SK-N-SH (cell line): ENCODE measurements at regions not wholly inside any gene's neighbourhood (a gene's known extent, or its start where the extent isn't known, plus 50 kb on each side); places are given as distances from the start of the nearest gene placed in this dataset.

Source experiments
- CTCF ChIA-PET: fragments of 300-600, 350-600 bp; formaldehyde crosslinking; extraction: SDS; loops from one replicate; lab custom pipeline; 2021; lab: Yijun Ruan, JAX
- POLR2A ChIA-PET: fragments of 350-600 bp; sonication (Branson Sonifier 250); formaldehyde crosslinking; extraction: SDS; loops from one replicate; lab custom pipeline; 2020; ENCODE audit warnings: antibody characterized with exemption, inconsistent platforms; lab: Yijun Ruan, JAX
- DNase-seq: peaks from one replicate; pipeline ENCODE4 v3.0.0; 2012
- H2AFZ ChIP-seq: fragments of 200-600 bp; sonication (generic); 2 replicates; pipeline ENCODE4 v1.8.1; 2016; ENCODE audit warnings: antibody characterized with exemption, mild to moderate bottlenecking, low read depth
- H3F3A ChIP-seq: fragments of 200-600 bp; sonication (generic); replicated peaks from 2 replicates; pipeline ENCODE3; 2016; ENCODE audit warnings: antibody characterized with exemption, mild to moderate bottlenecking; ENCODE audit not compliant: insufficient read depth
- H3K27ac ChIP-seq, 2 experiments: fragments of 200-500 bp in 1 of 2; fragments of 200-600 bp in 1 of 2; sonication (Bioruptor generic) in 1 of 2; sonication (generic), shearing (Covaris generic) in 1 of 2; 2 replicates each; pipeline versions ENCODE4 v1.5.1 to v1.6.1; 2014 to 2016; ENCODE audit warnings: low read depth in 2 of 2, inconsistent platforms in 1 of 2, low read length in 1 of 2, mild to moderate bottlenecking in 1 of 2, mixed read lengths in 1 of 2
- H3K27me3 ChIP-seq: fragments of 200-600 bp; sonication (generic), shearing (Covaris generic); 2 replicates; pipeline ENCODE4 v1.6.1; 2016; ENCODE audit warnings: mixed run types; ENCODE audit not compliant: insufficient read depth
- H3K36me3 ChIP-seq, 2 experiments: fragments of 200-500 bp in 1 of 2; fragments of 200-600 bp in 1 of 2; sonication (Bioruptor generic) in 1 of 2; sonication (generic) in 1 of 2; replicated peaks in 1 of 2; 2 replicates each; pipeline versions ENCODE3 to v1.5.1; 2014 to 2016; ENCODE audit warnings: low read length in 1 of 2, mild to moderate bottlenecking in 1 of 2; ENCODE audit not compliant: insufficient read depth in 2 of 2, control insufficient read depth in 1 of 2
- H3K4me1 ChIP-seq, 2 experiments: fragments of 200-500 bp in 1 of 2; fragments of 200-600 bp in 1 of 2; sonication (Bioruptor generic) in 1 of 2; sonication (generic), shearing (Covaris generic) in 1 of 2; 2 replicates each; pipeline versions ENCODE4 v1.5.1 to v1.6.1; 2014 to 2016; ENCODE audit warnings: low read depth in 1 of 2, low read length in 1 of 2, mixed run types in 1 of 2; ENCODE audit not compliant: insufficient read depth in 2 of 2, control insufficient read depth in 1 of 2
- H3K4me2 ChIP-seq: fragments of 200-600 bp; sonication (generic), shearing (Covaris generic); 2 replicates; pipeline ENCODE4 v1.6.1; 2017; ENCODE audit warnings: mixed run types
- H3K4me3 ChIP-seq, 2 experiments: fragments of 200-500 bp in 1 of 2; fragments of 200-600 bp in 1 of 2; sonication (Bioruptor generic) in 1 of 2; sonication (generic), shearing (Covaris generic) in 1 of 2; 2 replicates each; pipeline versions ENCODE4 v1.5.1 to v1.8.1; 2014 to 2016; ENCODE audit warnings: low read depth in 2 of 2, inconsistent platforms in 1 of 2, low read length in 1 of 2, mild to moderate bottlenecking in 1 of 2, mixed read lengths in 1 of 2, moderate library complexity in 1 of 2
- H3K79me2 ChIP-seq: fragments of 200-600 bp; sonication (generic); 2 replicates; pipeline ENCODE4 v1.8.1; 2017; ENCODE audit warnings: mild to moderate bottlenecking; ENCODE audit not compliant: insufficient read depth
- H3K9ac ChIP-seq: fragments of 200-600 bp; sonication (generic); 2 replicates; pipeline ENCODE4 v1.6.1; 2017; ENCODE audit warnings: mixed run types
- H3K9me2 ChIP-seq: fragments of 200-600 bp; sonication (generic); 2 replicates; pipeline ENCODE4 v1.6.1; 2017; ENCODE audit warnings: mixed run types
- H3K9me3 ChIP-seq: fragments of 200-600 bp; sonication (generic); 2 replicates; pipeline ENCODE4 v1.6.1; 2017; ENCODE audit warnings: mixed run types, mild to moderate bottlenecking, moderate library complexity
- H4K20me1 ChIP-seq: fragments of 200-600 bp; sonication (generic); 2 replicates; pipeline ENCODE4 v1.6.1; 2017; ENCODE audit warnings: mild to moderate bottlenecking, mixed run types; ENCODE audit not compliant: insufficient read depth
- ELF1 ChIP-seq: IDR thresholded peaks from 2 replicates; pipeline ENCODE4 v1.4.0; 2012
- FOSL2 ChIP-seq: IDR thresholded peaks from 2 replicates; pipeline ENCODE4 v1.4.0; 2012; ENCODE audit warnings: low read depth, mild to moderate bottlenecking, moderate library complexity, borderline replicate concordance
- FOXJ3 ChIP-seq: sonication (generic); formaldehyde crosslinking; IDR thresholded peaks from 2 replicates; pipeline ENCODE4 v1.5.1; 2020; ENCODE audit warnings: mild to moderate bottlenecking, missing genetic modification reagents
- FOXM1 ChIP-seq: IDR thresholded peaks from 2 replicates; pipeline ENCODE4 v1.4.0; 2012; ENCODE audit warnings: low read depth, mild to moderate bottlenecking
- GATA2 ChIP-seq: sonication (generic); formaldehyde crosslinking; IDR thresholded peaks from 2 replicates; pipeline ENCODE4 v1.5.0; 2020; ENCODE audit warnings: mild to moderate bottlenecking, missing genetic modification reagents
- MAX ChIP-seq: IDR thresholded peaks from 2 replicates; pipeline ENCODE4 v1.4.0; 2012; ENCODE audit warnings: low read depth
- NFIC ChIP-seq: IDR thresholded peaks from 2 replicates; pipeline ENCODE4 v1.4.0; 2012; ENCODE audit warnings: borderline replicate concordance
- NRF1 ChIP-seq: IDR thresholded peaks from 2 replicates; pipeline ENCODE4 v1.6.1; 2012; ENCODE audit warnings: low read depth, mild to moderate bottlenecking, low read length
- POLR2AphosphoS5 ChIP-seq: IDR thresholded peaks from 2 replicates; pipeline ENCODE4 v1.6.1; 2012; ENCODE audit warnings: low read depth, low read length
- RAD21 ChIP-seq: IDR thresholded peaks from 2 replicates; pipeline ENCODE4 v1.6.1; 2012; ENCODE audit warnings: mild to moderate bottlenecking, low read length
- RCOR1 ChIP-seq: fragments of 150-350 bp; IDR thresholded peaks from 2 replicates; pipeline ENCODE4 v1.6.1; 2017; ENCODE audit warnings: antibody characterized with exemption, low read length
- RFX5 ChIP-seq: IDR thresholded peaks from 2 replicates; pipeline ENCODE4 v1.6.1; 2012; ENCODE audit warnings: mild to moderate bottlenecking, improper control_type of control experiment, low read length
- SIN3A ChIP-seq: IDR thresholded peaks from 2 replicates; pipeline ENCODE4 v1.6.1; 2012; ENCODE audit warnings: low read depth, mild to moderate bottlenecking, low read length, moderate library complexity, borderline replicate concordance
- SMC3 ChIP-seq: IDR thresholded peaks from 2 replicates; pipeline ENCODE4 v1.6.1; 2012; ENCODE audit warnings: low read depth, low read length, improper control_type of control experiment
- TAF1 ChIP-seq: IDR thresholded peaks from 2 replicates; pipeline ENCODE4 v1.6.1; 2012; ENCODE audit warnings: low read depth, mild to moderate bottlenecking, low read length, moderate library complexity, borderline replicate concordance
- TCF12 ChIP-seq: IDR thresholded peaks from 2 replicates; pipeline ENCODE4 v1.4.0; 2012
- TEAD4 ChIP-seq: IDR thresholded peaks from 2 replicates; pipeline ENCODE4 v1.4.0; 2012; ENCODE audit warnings: mild to moderate bottlenecking, borderline replicate concordance; ENCODE audit not compliant: insufficient read depth
- USF1 ChIP-seq: IDR thresholded peaks from 2 replicates; pipeline ENCODE4 v1.4.0; 2012; ENCODE audit warnings: low read depth, borderline replicate concordance
- USF2 ChIP-seq: fragments of 150-350 bp; IDR thresholded peaks from 2 replicates; pipeline ENCODE4 v1.6.1; 2017; ENCODE audit warnings: antibody characterized with exemption, low read length, low read depth, borderline replicate concordance
- YY1 ChIP-seq: IDR thresholded peaks from 2 replicates; pipeline ENCODE4 v1.4.0; 2012; ENCODE audit warnings: low read depth, mild to moderate bottlenecking
- ZBTB33 ChIP-seq: IDR thresholded peaks from 2 replicates; pipeline ENCODE4 v1.4.0; 2012; ENCODE audit warnings: low read depth, borderline replicate concordance
- WGBS: methylation state at CpG from one replicate; pipeline ENCODE4 v1.1.6; 2017; ENCODE audit warnings: low lambda C conversion rate; 5-methylcytosine and 5-hydroxymethylcytosine counted together

- ChIA-PET CTCF (interaction anchor here (0.9 kb wide), 1 partner anchor 10 kb away, joined by 3 read pairs; no protein-coding TSS in a partner anchor), POLR2A (no interaction called here)
- no peaks in the 10 kb centered on the region for H3K27me3 ChIP-seq
- TF ChIP-seq POLR2AphosphoS5 (no peak), TEAD4 (no peak), FOSL2 (no peak), NFIC (no peak), SMC3 (no peak), ELF1 (no peak), TCF12 (no peak), GATA2 (CRISPR knock-in tag) (no peak), RCOR1 (no peak), RFX5 (no peak), MAX (no peak), NRF1 (no peak), FOXJ3 (CRISPR knock-in tag) (no peak)
- no peak overlapping the region for H3K9ac ChIP-seq
- DNase-seq = no peak
- H3F3A ChIP-seq = no peaks in the 10 kb centered on the region
- H4K20me1 ChIP-seq = no peaks in the 10 kb centered on the region
- WGBS = 12% methylated on average over 1 of the region's 1 CpG
- no peak overlapping the region for H2AFZ ChIP-seq
- H3K27ac ChIP-seq = no peak overlapping the region
- no peaks in the 10 kb centered on the region for H3K9me3 ChIP-seq
- no peaks in the 10 kb centered on the region for H3K9me2 ChIP-seq
- no peaks in the 10 kb centered on the region for H3K79me2 ChIP-seq
- no peak overlapping the region for H3K4me2 ChIP-seq
- H3K4me3 ChIP-seq = no peak overlapping the region
- H3K4me1 ChIP-seq = no peaks in the 10 kb centered on the region
- no peaks in the 10 kb centered on the region for H3K36me3 ChIP-seq
These were observed 142.7 kb upstream of the DPPA4 start for GRCh38 chr3:109480014-109480413.

- H3K9ac ChIP-seq = no peak overlapping the region
- POLR2A ChIA-PET = no interaction called here
- no peak overlapping the region for H3K4me3 ChIP-seq
- 60% methylated on average over 1 of the region's 1 CpG for WGBS
- H3K27me3 ChIP-seq = no peaks in the 10 kb centered on the region
- no peak overlapping the region for H3K27ac ChIP-seq
- H3K9me3 ChIP-seq = no peaks in the 10 kb centered on the region
- no peak overlapping the region for H2AFZ ChIP-seq
- H3F3A ChIP-seq = no peaks in the 10 kb centered on the region
- H4K20me1 ChIP-seq = no peaks in the 10 kb centered on the region
- no peaks in the 10 kb centered on the region for H3K9me2 ChIP-seq
- TF ChIP-seq RAD21 = no peak
- TF ChIP-seq SIN3A = no peak
- no peak for TF ChIP-seq USF1
- TF ChIP-seq ELF1 = no peak
- TF ChIP-seq TEAD4 = no peak
- no peak for TF ChIP-seq RCOR1
- TF ChIP-seq TAF1 = no peak
- no peak for TF ChIP-seq ZBTB33
- no peak for TF ChIP-seq FOXM1
- TF ChIP-seq POLR2AphosphoS5 = no peak
- TF ChIP-seq RFX5 = no peak
- TF ChIP-seq YY1 = no peak
- TF ChIP-seq USF2 = no peak
- no peak overlapping the region for H3K4me2 ChIP-seq
- H3K36me3 ChIP-seq = no peaks in the 10 kb centered on the region
- DNase-seq = no peak
- H3K4me1 ChIP-seq = no peaks in the 10 kb centered on the region
- H3K79me2 ChIP-seq = no peaks in the 10 kb centered on the region
- CTCF ChIA-PET = no interaction called here
These were observed 141.3 kb upstream of the DPPA4 start for GRCh38 chr3:109478614-109479013.
